Pancreas (tissue), 10 donors: ENCODE measurements at regions not wholly inside any gene's neighbourhood (a gene's known extent, or its start where the extent isn't known, plus 50 kb on each side); places are given as distances from the start of the nearest gene placed in this dataset.

Source experiments
- ATAC-seq, 4 donors: fragments of 200-7000 bp; cut with Tn5 transposase; one replicate each; pipeline versions ENCODE4 v1.8.0 to v1.9.1; 2020; ENCODE audit warnings: mild to moderate bottlenecking in 4 of 4, moderate library complexity in 4 of 4
- DNase-seq, 6 donors: peaks; one replicate each; pipeline ENCODE4 v3.0.0-alpha.2; 2020
- FAIRE-seq: peaks from 2 replicates; lab custom pipeline; 2012; peaks lifted over from hg19 to GRCh38; lab: Jason Lieb, UNC
- H3K27ac ChIP-seq, 4 donors: fragments of 200-600 bp; sonication (generic); 1 replicate in 3 of 4; 2 replicates in 1 of 4; pipeline versions ENCODE4 v1.5.0 to v1.8.0; 2020
- H3K27me3 ChIP-seq, 4 donors: fragments of 200-600 bp; one replicate each; pipeline ENCODE4 v1.8.0; 2021
- H3K36me3 ChIP-seq, 3 donors: fragments of 200-600 bp; sonication (generic) in 1 of 3; one replicate each; pipeline versions ENCODE4 v1.5.0 to v1.8.0; 2020 to 2021
- H3K4me1 ChIP-seq, 3 donors: fragments of 200-600 bp; one replicate each; pipeline ENCODE4 v1.8.0; 2021
- H3K4me3 ChIP-seq, 4 donors: fragments of 200-600 bp; sonication (generic) in 2 of 4; one replicate each; pipeline versions ENCODE4 v1.5.0 to v1.8.0; 2020 to 2021
- H3K9me3 ChIP-seq, 4 donors: fragments of 200-600 bp; one replicate each; pipeline ENCODE4 v1.8.0; 2021
- CTCF ChIP-seq, 4 donors: fragments of 200-600 bp; sonication (generic) in 3 of 4; IDR thresholded peaks; one replicate each; pipeline versions ENCODE4 v1.5.0 to v1.8.0; 2021; ENCODE audit warnings: antibody characterized with exemption in 4 of 4
- WGBS, 2 donors: extraction: QIAGEN DNeasy Blood & Tissue Kit; methylation state at CpG; one replicate each; pipeline ENCODE4 v1.1.7; 2013; 5-methylcytosine and 5-hydroxymethylcytosine counted together
- intact Hi-C, 3 donors: fragments of 100-400 bp; cut with DNase I; formaldehyde crosslinking; loops; one replicate each; pipeline versions ENCODE4 v1.11.1 to v1.14.2; 2022
- donor health status: healthy with polysubstance abuse.
- donor health status: DM: no; HTN: no; CAD: no; lungs with moderate emphysema.
- donor health status: DM: no; HTN: no; CAD: no.
- donor health status: control.
- donor health status: control.
- donor health status: Bipolar disorder and iron deficiency.
- donor health status: DM: yes; HTN: yes; CAD: no.
- donor health status: DM: no; HTN: no; CAD: no.
- donor health status: DM: no; HTN: no; CAD: no.
- donor health status: DM: yes; HTN: yes; CAD: no.

- DNase-seq (no peak), ATAC-seq (no peak), FAIRE-seq (no peak)
- Histone ChIP-seq H3K27me3 (no peaks in the 10 kb centered on the region), H3K4me3 (no peak overlapping the region), H3K27ac (no peak overlapping the region), H3K36me3 (no peaks in the 10 kb centered on the region), H3K4me1 (no peaks in the 10 kb centered on the region), H3K9me3 (no peaks in the 10 kb centered on the region)
- TF ChIP-seq CTCF (IDR thresholded peaks at IDR 0.05): no peak
- WGBS, 2 donors: 0 to 3% methylated on average over 1 of the region's 1 CpG
- intact Hi-C loops: no loop called here
Measured at GRCh38 chr21:20377250-20377649, 621.0 kb upstream of the NCAM2 start.

GRCh38 chr21:20388400-20388799, 609.8 kb upstream of the NCAM2 start:
- no peak for ATAC-seq
- Histone ChIP-seq H3K4me1 (no peaks in the 10 kb centered on the region), H3K9me3 (no peaks in the 10 kb centered on the region), H3K36me3 (no peaks in the 10 kb centered on the region), H3K27ac (no peak overlapping the region), H3K4me3 (no peak overlapping the region), H3K27me3 (no peaks in the 10 kb centered on the region)
- no peak for DNase-seq
- 66 to 76% methylated on average over 6 of the region's 6 CpGs for WGBS, 2 donors
- intact Hi-C loops: no loop called here
- FAIRE-seq: no peak
- no peak for TF ChIP-seq CTCF (IDR thresholded peaks at IDR 0.05)

DNA sequence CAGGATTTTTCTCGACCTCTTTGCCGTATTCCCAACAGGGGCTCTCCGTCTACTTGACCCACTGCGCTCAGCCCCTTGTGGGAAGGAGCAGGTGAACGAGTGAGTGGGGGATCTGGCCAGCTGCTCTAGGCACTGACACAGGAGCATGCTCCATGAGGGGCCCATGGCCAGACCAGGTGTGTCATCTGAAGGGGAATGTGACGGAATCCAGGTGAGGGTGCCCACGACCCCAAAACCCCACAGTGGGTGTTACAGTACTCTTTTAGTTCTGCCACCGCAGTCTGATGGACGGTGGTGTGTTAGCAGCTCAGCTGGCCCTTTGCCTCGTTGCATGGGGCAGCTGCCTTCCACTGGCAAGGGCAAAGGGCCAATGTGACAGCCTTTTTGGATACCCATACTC, 601.4 kb upstream of the NCAM2 start:
- no peak for ATAC-seq
- 62 to 80% methylated on average over 10 of the region's 10 CpGs for WGBS, 2 donors
- H3K4me3 ChIP-seq: no peak overlapping the region
- TF ChIP-seq CTCF (IDR thresholded peaks at IDR 0.05): no peak
- H3K36me3 ChIP-seq: no peaks in the 10 kb centered on the region
- no peak for FAIRE-seq
- H3K9me3 ChIP-seq: no peaks in the 10 kb centered on the region
- DNase-seq: peak in 2 of 6 donors; percentile 10 to 21
- intact Hi-C loops: no loop called here
- no peaks in the 10 kb centered on the region for H3K27me3 ChIP-seq
- H3K4me1 ChIP-seq: no peaks in the 10 kb centered on the region
- H3K27ac ChIP-seq: no peak overlapping the region

- H3K27ac ChIP-seq: no peak overlapping the region
- no peak overlapping the region for H3K4me3 ChIP-seq
- no peaks in the 10 kb centered on the region for H3K4me1 ChIP-seq
- WGBS, 2 donors: 66 to 82% methylated on average over 6 of the region's 6 CpGs
- DNase-seq (no peak), FAIRE-seq (no peak), ATAC-seq (no peak)
- no peaks in the 10 kb centered on the region for H3K36me3 ChIP-seq
- no peaks in the 10 kb centered on the region for H3K9me3 ChIP-seq
- H3K27me3 ChIP-seq: no peaks in the 10 kb centered on the region
- intact Hi-C loops: no loop called here
- TF ChIP-seq CTCF (IDR thresholded peaks at IDR 0.05): no peak
Measured at GRCh38 chr21:20404915-20405314, 593.3 kb upstream of the NCAM2 start.

GRCh38 chr21:20418353-20418752, 579.9 kb upstream of the NCAM2 start:
- DNase-seq: no peak
- no peak for FAIRE-seq
- TF ChIP-seq CTCF (IDR thresholded peaks at IDR 0.05): no peak
- Histone ChIP-seq H3K4me3 (no peak overlapping the region), H3K36me3 (no peaks in the 10 kb centered on the region), H3K9me3 (no peaks in the 10 kb centered on the region), H3K27ac (no peak overlapping the region), H3K4me1 (no peaks in the 10 kb centered on the region), H3K27me3 (no peaks in the 10 kb centered on the region)
- intact Hi-C loops: no loop called here
- ATAC-seq: no peak
- 62 to 70% methylated on average over 6 of the region's 6 CpGs for WGBS, 2 donors
